HepG2 (cell line): ENCODE measurements at regions not wholly inside any gene's neighbourhood (a gene's known extent, or its start where the extent isn't known, plus 50 kb on each side); places are given as distances from the start of the nearest gene placed in this dataset.

ENCODE experiments used
- ATAC-seq: fragments of 200-7000 bp; cut with Tn5 transposase; 3 replicates; pipeline ENCODE4 v1.9.1; 2020; ENCODE audit warnings: mild to moderate bottlenecking, moderate library complexity
- BruUV-seq: library from RNA; stranded (reverse); fragments of 400-500 nt; replicated peaks from 2 replicates; lab custom pipeline; 2021; lab: Mats Ljungman, UMichigan
- CTCF ChIA-PET: fragments of 300-600 bp; formaldehyde crosslinking; extraction: SDS; loops from one replicate; lab custom pipeline; 2021; ENCODE audit warnings: low total read pairs, inconsistent platforms, low intra/inter-chr PET ratio; lab: Yijun Ruan, JAX
- POLR2A ChIA-PET: fragments of 350-600 bp; sonication (Branson Sonifier 250); formaldehyde crosslinking; loops from one replicate; lab custom pipeline; 2020; ENCODE audit warnings: antibody characterized with exemption, inconsistent platforms; lab: Yijun Ruan, JAX
- DNase-seq: peaks from one replicate; pipeline ENCODE4 v3.0.0-alpha.2; 2015; ENCODE audit warnings: low spot score
- FAIRE-seq: peaks from 3 replicates; lab custom pipeline; 2011; peaks lifted over from hg19 to GRCh38; lab: Jason Lieb, UNC
- H2AFZ ChIP-seq: one replicate; pipeline ENCODE4 v1.6.1; 2011; ENCODE audit warnings: low read length, inconsistent platforms
- H3K27ac ChIP-seq: fragments of 300-600 bp; 3 replicates; pipeline ENCODE4 v1.8.0; 2011; ENCODE audit warnings: mixed run types, mild to moderate bottlenecking, mixed read lengths, low read length, inconsistent platforms; ENCODE audit not compliant: insufficient read depth; ENCODE audit errors: extremely low read length
- H3K27me3 ChIP-seq, 2 experiments: fragments of 200-600 bp in 1 of 2; 2 replicates in 1 of 2; 3 replicates in 1 of 2; pipeline versions ENCODE4 v1.6.0 to v1.8.0; 2011; ENCODE audit warnings: low read length in 2 of 2, mild to moderate bottlenecking in 2 of 2, moderate library complexity in 2 of 2, inconsistent platforms in 1 of 2; ENCODE audit not compliant: insufficient read depth in 2 of 2, control insufficient read depth in 1 of 2
- H3K36me3 ChIP-seq, 2 experiments: fragments of 200-600 bp in 1 of 2; replicated peaks in 1 of 2; 2 replicates in 1 of 2; 3 replicates in 1 of 2; pipeline versions ENCODE4 v1.5.1 to v1.8.0; 2011; ENCODE audit warnings: low read length in 2 of 2, inconsistent platforms in 1 of 2; ENCODE audit not compliant: insufficient read depth in 2 of 2, control insufficient read depth in 1 of 2
- H3K4me1 ChIP-seq: 2 replicates; pipeline ENCODE4 v1.5.1; 2012; ENCODE audit warnings: low read length, inconsistent platforms; ENCODE audit not compliant: insufficient read depth
- H3K4me2 ChIP-seq: 2 replicates; pipeline ENCODE4 v1.6.0; 2011; ENCODE audit warnings: low read depth, low read length, inconsistent platforms
- H3K4me3 ChIP-seq, 3 experiments: fragments of 200-600 bp in 1 of 3; sonication (generic), shearing (Covaris generic) in 1 of 3; replicated peaks in 1 of 3; 2 replicates each; pipeline ENCODE4 v1.5.1; 2011 to 2016; ENCODE audit warnings: low read length in 3 of 3, inconsistent platforms in 2 of 3, low read depth in 2 of 3, mild to moderate bottlenecking in 2 of 3, control low read depth in 1 of 3, mixed read lengths in 1 of 3; ENCODE audit not compliant: insufficient read depth in 1 of 3
- H3K79me2 ChIP-seq: one replicate; pipeline ENCODE4 v1.6.1; 2011; ENCODE audit warnings: low read length, inconsistent platforms; ENCODE audit not compliant: insufficient read depth
- H3K9ac ChIP-seq: 2 replicates; pipeline ENCODE4 v1.6.0; 2011; ENCODE audit warnings: mild to moderate bottlenecking, low read depth, low read length, inconsistent platforms; ENCODE audit not compliant: insufficient read depth
- H3K9me3 ChIP-seq: 2 replicates; pipeline ENCODE4 v1.5.1; 2012; ENCODE audit warnings: mild to moderate bottlenecking, low read length
- H4K20me1 ChIP-seq: 2 replicates; pipeline ENCODE4 v1.6.0; 2011; ENCODE audit warnings: inconsistent platforms, mild to moderate bottlenecking, low read length, moderate library complexity; ENCODE audit not compliant: insufficient read depth
- BCL6 ChIP-seq: IDR thresholded peaks from 2 replicates; pipeline ENCODE4 v1.6.1; 2016; ENCODE audit warnings: missing genetic modification reagents, missing compliant biosample characterization
- CCAR2 ChIP-seq: fragments of 200-400 bp; formaldehyde crosslinking; optimal IDR thresholded peaks from 2 replicates; pipeline ENCODE3; 2018; ENCODE audit warnings: low read depth, mild to moderate bottlenecking, low read length, moderate library complexity
- GLI4 ChIP-seq: sonication (generic); formaldehyde crosslinking; IDR thresholded peaks from 2 replicates; pipeline ENCODE4 v1.5.1; 2020; ENCODE audit warnings: missing genetic modification reagents, mild to moderate bottlenecking, moderate library complexity, borderline replicate concordance
- KDM1A ChIP-seq: IDR thresholded peaks from 2 replicates; pipeline ENCODE4 v1.6.1; 2016; ENCODE audit warnings: missing compliant biosample characterization
- PCBP1 ChIP-seq: fragments of 200-400 bp; formaldehyde crosslinking; IDR thresholded peaks from 2 replicates; pipeline ENCODE4 v1.6.1; 2017; ENCODE audit warnings: mild to moderate bottlenecking, low read depth, low read length, borderline replicate concordance
- POLR2AphosphoS2 ChIP-seq: IDR thresholded peaks from 2 replicates; pipeline ENCODE4 v1.6.1; 2011; ENCODE audit warnings: low read depth, low read length, improper control_type of control experiment
- SAP130 ChIP-seq: IDR thresholded peaks from 2 replicates; pipeline ENCODE4 v1.6.1; 2016; ENCODE audit warnings: low read depth
- SMARCE1 ChIP-seq: fragments of 450-650 bp; IDR thresholded peaks from 2 replicates; pipeline ENCODE4 v1.6.1; 2017; ENCODE audit warnings: borderline replicate concordance
- SMYD3 ChIP-seq: sonication (generic); formaldehyde crosslinking; IDR thresholded peaks from 2 replicates; pipeline ENCODE4 v1.8.1; 2023; ENCODE audit warnings: mild to moderate bottlenecking, missing genetic modification reagents
- TCF7L2 ChIP-seq: IDR thresholded peaks from 2 replicates; pipeline ENCODE4 v1.6.1; 2011; ENCODE audit warnings: mild to moderate bottlenecking, low read depth, low read length, moderate library complexity
- TSC22D2 ChIP-seq: sonication (generic); formaldehyde crosslinking; IDR thresholded peaks from 2 replicates; pipeline ENCODE4 v1.5.1; 2020; ENCODE audit warnings: missing genetic modification reagents, mild to moderate bottlenecking, borderline replicate concordance
- ZBTB1 ChIP-seq: sonication (generic); formaldehyde crosslinking; IDR thresholded peaks from 2 replicates; pipeline ENCODE4 v1.4.0; 2020; ENCODE audit warnings: missing genetic modification reagents, borderline replicate concordance
- ZC3H4 ChIP-seq: sonication (generic); formaldehyde crosslinking; IDR thresholded peaks from 2 replicates; pipeline ENCODE4 v1.4.0; 2020; ENCODE audit warnings: missing genetic modification reagents, borderline replicate concordance
- ZNF20 ChIP-seq: sonication (generic); formaldehyde crosslinking; IDR thresholded peaks from 2 replicates; pipeline ENCODE4 v1.4.0; 2020; ENCODE audit warnings: mild to moderate bottlenecking, moderate library complexity, missing genetic modification reagents
- ZNF569 ChIP-seq: sonication (generic); formaldehyde crosslinking; IDR thresholded peaks from 2 replicates; pipeline ENCODE4 v1.5.0; 2020; ENCODE audit warnings: mild to moderate bottlenecking, missing genetic modification reagents, moderate library complexity, borderline replicate concordance
- WGBS: methylation state at CpG from one replicate; pipeline ENCODE4 v1.1.6; 2017; ENCODE audit warnings: low lambda C conversion rate; 5-methylcytosine and 5-hydroxymethylcytosine counted together
- in situ Hi-C: cut with HindIII; loops from 2 replicates; pipeline ENCODE4 v1.10.0; 2017; ENCODE audit warnings: low pct_unique_long_range_greater_than_20kb; ENCODE audit not compliant: extremely low pct_ligation_motif_present
- intact Hi-C: fragments of 100-400 bp; cut with micrococcal nuclease; formaldehyde crosslinking; loops from one replicate; pipeline ENCODE4 v1.10.0; 2022; ENCODE audit not compliant: unreplicated experiment
- TF ChIP-seq, protein P1 (sequence below): sonication (generic); formaldehyde crosslinking; IDR thresholded peaks from 2 replicates; pipeline ENCODE4 v1.8.1; 2023; ENCODE audit warnings: mild to moderate bottlenecking, missing genetic modification reagents, borderline replicate concordance

GRCh38 chr5:6212244-6212643 is 166.1 kb downstream of the MED10 start:
- CTCF ChIA-PET: no interaction called here
- H3K9ac ChIP-seq: no peak overlapping the region
- DNase-seq (no peak), FAIRE-seq (no peak), ATAC-seq (no peak)
- H3K4me3 ChIP-seq: no peak overlapping the region
- no peaks in the 10 kb centered on the region for H3K4me1 ChIP-seq
- H3K79me2 ChIP-seq: no peaks in the 10 kb centered on the region
- H3K4me2 ChIP-seq: no peak overlapping the region
- WGBS: 0% methylated on average over 1 of the region's 1 CpG
- H3K36me3 ChIP-seq: no peaks in the 10 kb centered on the region
- H3K27me3 ChIP-seq: no peaks in the 10 kb centered on the region; a peak in 2 of 5 replicates
- BruUV-seq: no TSS peak
- no peak overlapping the region for H2AFZ ChIP-seq
- no peaks in the 10 kb centered on the region for H3K9me3 ChIP-seq
- in situ Hi-C loops: no loop called here
- intact Hi-C loops: no loop called here
- no peaks in the 10 kb centered on the region for H4K20me1 ChIP-seq
- POLR2A ChIA-PET: no interaction called here
- H3K27ac ChIP-seq: no peak overlapping the region
- no peak for TF ChIP-seq GLI4 (CRISPR knock-in tag)
- TF ChIP-seq ZNF569 (CRISPR knock-in tag): no peak
- no peak for TF ChIP-seq KDM1A
- no peak for TF ChIP-seq SAP130 (CRISPR knock-in tag)
- TF ChIP-seq ZBTB1: no peak
- no peak for TF ChIP-seq BCL6 (CRISPR knock-in tag)
- no peak for TF ChIP-seq ZNF20 (CRISPR knock-in tag)
- TF ChIP-seq POLR2AphosphoS2: no peak
- TF ChIP-seq ZC3H4: no peak
- TF ChIP-seq, protein P1, sequence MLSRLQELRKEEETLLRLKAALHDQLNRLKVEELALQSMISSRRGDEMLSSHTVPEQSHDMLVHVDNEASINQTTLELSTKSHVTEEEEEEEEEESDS (CRISPR knock-in tag): no peak
- no peak for TF ChIP-seq SMARCE1
- TF ChIP-seq CCAR2: no peak
- TF ChIP-seq PCBP1: no peak
- TF ChIP-seq SMYD3 (CRISPR knock-in tag): no peak
- no peak for TF ChIP-seq TSC22D2 (CRISPR knock-in tag)
- TF ChIP-seq TCF7L2: no peak
- TF ChIP-seq, all 625 proteins: peak for 0
